CD4-positive, alpha-beta T cell treated with Interleukin-1 beta for 1 hour (primary cell): ENCODE measurements at regions not wholly inside any gene's neighbourhood (a gene's known extent, or its start where the extent isn't known, plus 50 kb on each side); places are given as distances from the start of the nearest gene placed in this dataset.

ENCODE experiments used
- DNase-seq, 2 donors: peaks; one replicate each; pipeline ENCODE4 v3.0.0-alpha.2; 2020 to 2022

GRCh38 chr18:2338601-2339000 is 232.7 kb downstream of the METTL4 start:
- no peak for DNase-seq

GRCh38 chr18:2340335-2340734 is 231.0 kb downstream of the METTL4 start:
- DNase-seq = no peak

GRCh38 chr18:2348003-2348402 is 223.3 kb downstream of the METTL4 start:
- DNase-seq = no peak

GRCh38 chr18:2351126-2351850 is 220.0 kb downstream of the METTL4 start:
- DNase-seq = no peak

GRCh38 chr18:2354292-2354691 is 217.0 kb downstream of the METTL4 start:
- no peak for DNase-seq

GRCh38 chr18:2356906-2357305 is 214.4 kb downstream of the METTL4 start:
- no peak for DNase-seq

GRCh38 chr18:2360861-2361260 is 210.4 kb downstream of the METTL4 start:
- DNase-seq = no peak

- DNase-seq = no peak
Measured at GRCh38 chr18:2368102-2368501, 203.2 kb downstream of the METTL4 start.

GRCh38 chr18:2376707-2377106 is 194.6 kb downstream of the METTL4 start:
- no peak for DNase-seq

- DNase-seq = no peak
Measured at GRCh38 chr18:2380101-2380500, 191.2 kb downstream of the METTL4 start.

GRCh38 chr18:2381539-2381938 is 189.8 kb downstream of the METTL4 start:
- DNase-seq = no peak

- DNase-seq = no peak
Measured at GRCh38 chr18:2387588-2387987, 183.7 kb downstream of the METTL4 start.

- DNase-seq = no peak
Measured at GRCh38 chr18:2390158-2390557, 181.1 kb downstream of the METTL4 start.

- no peak for DNase-seq
Measured at GRCh38 chr18:2391470-2391869, 179.8 kb downstream of the METTL4 start.

- no peak for DNase-seq
Measured at GRCh38 chr18:2392446-2392845, 178.9 kb downstream of the METTL4 start.

- DNase-seq = no peak
Measured at GRCh38 chr18:2394684-2395083, 176.6 kb downstream of the METTL4 start.

GRCh38 chr18:2395427-2396161 is 175.7 kb downstream of the METTL4 start:
- DNase-seq = no peak

GRCh38 chr18:2396162-2396505 is 175.2 kb downstream of the METTL4 start:
- no peak for DNase-seq

GRCh38 chr18:2400701-2401196 is 170.6 kb downstream of the METTL4 start:
- DNase-seq = no peak

GRCh38 chr18:2402084-2402483 is 169.2 kb downstream of the METTL4 start:
- DNase-seq = no peak

GRCh38 chr18:2406544-2406943 is 164.8 kb downstream of the METTL4 start:
- no peak for DNase-seq

- DNase-seq = no peak
Measured at GRCh38 chr18:2407961-2408360, 163.3 kb downstream of the METTL4 start.

GRCh38 chr18:2409906-2410305 is 161.4 kb downstream of the METTL4 start:
- DNase-seq = no peak

- DNase-seq = no peak
Measured at GRCh38 chr18:2410688-2411087, 160.6 kb downstream of the METTL4 start.
